ENCODE measurements at regions not wholly inside any gene's neighbourhood (a gene's known extent, or its start where the extent isn't known, plus 50 kb on each side); places are given as distances from the start of the nearest gene placed in this dataset.

DNA sequence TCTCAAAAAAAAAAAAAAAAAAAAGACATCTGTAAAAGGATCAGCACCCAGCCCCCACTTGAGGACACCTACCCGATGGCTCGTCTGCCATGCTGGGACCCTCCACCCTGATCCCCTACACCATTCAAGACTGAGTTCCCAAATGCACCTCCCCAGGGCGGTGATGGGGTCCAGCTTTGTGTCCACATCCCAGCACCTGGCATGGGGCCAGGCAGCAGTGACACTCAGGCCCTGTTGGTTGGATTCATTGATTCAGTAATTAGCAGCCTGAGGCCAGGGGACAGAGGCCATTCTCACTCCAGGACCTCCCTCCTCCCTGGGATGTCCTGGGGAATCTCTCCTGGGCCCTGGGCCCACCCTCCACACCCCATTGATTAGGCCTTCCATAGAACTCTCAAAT, 88.8 kb upstream of the RUFY1 start:
- TF ChIP-seq POLR2A (IDR thresholded peaks at IDR 0.05; ENCODE audit: low read depth, low read length) = no peak
- TF ChIP-seq POLR2AphosphoS5 (IDR thresholded peaks at IDR 0.05; ENCODE audit: low read depth, low read length) = no peak
- TF ChIP-seq PAX5 (IDR thresholded peaks at IDR 0.05; ENCODE audit: insufficient read depth, low read length, severe bottlenecking) = no peak

Measured in GM12891 (cell line).